ENCODE measurements at regions not wholly inside any gene's neighbourhood (a gene's known extent, or its start where the extent isn't known, plus 50 kb on each side); places are given as distances from the start of the nearest gene placed in this dataset.

GRCh38 chr2:121086450-121086849 lies 198.6 kb downstream of the TFCP2L1 start:
- DNase-seq, result no peak

GRCh38 chr2:121087117-121087516 lies 197.9 kb downstream of the TFCP2L1 start:
- DNase-seq, result no peak

- DNase-seq, result no peak
Observed at GRCh38 chr2:121088251-121089165, 196.5 kb downstream of the TFCP2L1 start.

GRCh38 chr2:121089166-121089510 lies 195.9 kb downstream of the TFCP2L1 start:
- no peak for DNase-seq

- DNase-seq, result no peak
Observed at GRCh38 chr2:121090088-121090715, 194.8 kb downstream of the TFCP2L1 start.

- no peak for DNase-seq
Observed at GRCh38 chr2:121092095-121092494, 192.9 kb downstream of the TFCP2L1 start.

GRCh38 chr2:121093692-121094091 lies 191.3 kb downstream of the TFCP2L1 start:
- no peak for DNase-seq

- no peak for DNase-seq
Observed at GRCh38 chr2:121094101-121094500, 190.9 kb downstream of the TFCP2L1 start.

GRCh38 chr2:121094845-121095244 lies 190.2 kb downstream of the TFCP2L1 start:
- DNase-seq, result no peak

GRCh38 chr2:121095257-121096080 lies 189.5 kb downstream of the TFCP2L1 start:
- no peak for DNase-seq

GRCh38 chr2:121096611-121097010 lies 188.4 kb downstream of the TFCP2L1 start:
- DNase-seq, result no peak

- no peak for DNase-seq
Observed at GRCh38 chr2:121098556-121098955, 186.4 kb downstream of the TFCP2L1 start.

GRCh38 chr2:121099329-121100290 lies 185.4 kb downstream of the TFCP2L1 start:
- DNase-seq, result no peak

GRCh38 chr2:121101093-121101715 lies 183.8 kb downstream of the TFCP2L1 start:
- DNase-seq, result no peak

- DNase-seq, result no peak
Observed at GRCh38 chr2:121102941-121103340, 182.1 kb downstream of the TFCP2L1 start.

- DNase-seq, result no peak
Observed at GRCh38 chr2:121103960-121104359, 181.0 kb downstream of the TFCP2L1 start.

GRCh38 chr2:121104721-121105141 lies 180.3 kb downstream of the TFCP2L1 start:
- no peak for DNase-seq

- no peak for DNase-seq
Observed at GRCh38 chr2:121110924-121111323, 174.1 kb downstream of the TFCP2L1 start.

- no peak for DNase-seq
Observed at GRCh38 chr2:121118951-121119350, 166.1 kb downstream of the TFCP2L1 start.

- no peak for DNase-seq
Observed at GRCh38 chr2:121120411-121120810, 164.6 kb downstream of the TFCP2L1 start.

GRCh38 chr2:121120991-121121390 lies 164.0 kb downstream of the TFCP2L1 start:
- no peak for DNase-seq

- DNase-seq, result no peak
Observed at GRCh38 chr2:121121661-121122060, 163.3 kb downstream of the TFCP2L1 start.
